NCI-H2227 (cell line): ENCODE measurements at regions not wholly inside any gene's neighbourhood (a gene's known extent, or its start where the extent isn't known, plus 50 kb on each side); places are given as distances from the start of the nearest gene placed in this dataset.

Source experiments
- DNase-seq: peaks from one replicate; lab custom pipeline; 2025; ENCODE audit not compliant: unreplicated experiment; lab: John Stamatoyannopoulos, UW

GRCh38 chr3:14286887-14287500, 108.4 kb downstream of the LSM3 start:
- no peak for DNase-seq

GRCh38 chr3:14288177-14288788, 109.7 kb downstream of the LSM3 start:
- DNase-seq: no peak

GRCh38 chr3:14288833-14289451, 110.3 kb downstream of the LSM3 start:
- DNase-seq: no peak

GRCh38 chr3:14289590-14290461, 111.2 kb downstream of the LSM3 start:
- DNase-seq: peak; percentile 5

- DNase-seq: no peak
These were observed 111.6 kb upstream of the SLC6A6 start for GRCh38 chr3:14290631-14291385.

- no peak for DNase-seq
These were observed 107.4 kb upstream of the SLC6A6 start for GRCh38 chr3:14295037-14295436.

GRCh38 chr3:14295801-14296200, 106.6 kb upstream of the SLC6A6 start:
- DNase-seq: no peak

GRCh38 chr3:14297305-14297704, 105.1 kb upstream of the SLC6A6 start:
- DNase-seq: no peak

- DNase-seq: peak; percentile 85
These were observed 104.6 kb upstream of the SLC6A6 start for GRCh38 chr3:14297784-14298236.

GRCh38 chr3:14298442-14298841, 104.0 kb upstream of the SLC6A6 start:
- DNase-seq: no peak

GRCh38 chr3:14298991-14299555, 103.3 kb upstream of the SLC6A6 start:
- no peak for DNase-seq

- DNase-seq: no peak
These were observed 102.6 kb upstream of the SLC6A6 start for GRCh38 chr3:14299767-14300166.

GRCh38 chr3:14300721-14301399, 101.5 kb upstream of the SLC6A6 start:
- DNase-seq: no peak

- no peak for DNase-seq
These were observed 100.8 kb upstream of the SLC6A6 start for GRCh38 chr3:14301558-14301957.

- DNase-seq: no peak
These were observed 98.9 kb upstream of the SLC6A6 start for GRCh38 chr3:14303336-14304100.

- DNase-seq: no peak
These were observed 98.0 kb upstream of the SLC6A6 start for GRCh38 chr3:14304101-14305045.

- DNase-seq: no peak
These were observed 97.1 kb upstream of the SLC6A6 start for GRCh38 chr3:14305324-14305723.

- DNase-seq: no peak
These were observed 96.3 kb upstream of the SLC6A6 start for GRCh38 chr3:14306142-14306541.
